Lower leg skin (tissue), 4 donors: ENCODE measurements at regions not wholly inside any gene's neighbourhood (a gene's known extent, or its start where the extent isn't known, plus 50 kb on each side); places are given as distances from the start of the nearest gene placed in this dataset.
"Not testable (repeated sequence)": the region's sequence is repeated elsewhere in the genome, so short reads cannot be mapped to it uniquely, and the experiment has no call there.

Experiments used
- DNase-seq, 2 donors: peaks; one replicate each; pipeline ENCODE4 v3.0.0-alpha.2; 2019; ENCODE audit warnings: low spot score in 2 of 2
- H3K4me3 ChIP-seq: fragments of 200-600 bp; sonication (generic); 2 replicates; pipeline ENCODE4 v1.5.1; 2017; ENCODE audit warnings: mild to moderate bottlenecking, low read depth; ENCODE audit not compliant: poor library complexity, severe bottlenecking
- POLR2A ChIP-seq, 2 donors: fragments of 450-650 bp; IDR thresholded peaks; one replicate each; pipeline ENCODE4 v1.6.1; 2016 to 2017; ENCODE audit warnings: antibody characterized with exemption in 2 of 2, mild to moderate bottlenecking in 1 of 2, moderate library complexity in 1 of 2
- WGBS, 2 donors: methylation state at CpG; one replicate each; pipeline ENCODE4 v1.1.5; 2018; 5-methylcytosine and 5-hydroxymethylcytosine counted together
- intact Hi-C: fragments of 100-400 bp; cut with DNase I; formaldehyde crosslinking; loops from one replicate; pipeline ENCODE4 v1.15.0; 2023; ENCODE audit warnings: low total_unique reads
- TF ChIP-seq, protein P1 (sequence below), 3 donors: fragments of 450-650 bp; IDR thresholded peaks; one replicate each; pipeline ENCODE4 v1.5.1; 2016; ENCODE audit warnings: antibody characterized with exemption in 3 of 3, mild to moderate bottlenecking in 3 of 3, moderate library complexity in 2 of 3

DNA sequence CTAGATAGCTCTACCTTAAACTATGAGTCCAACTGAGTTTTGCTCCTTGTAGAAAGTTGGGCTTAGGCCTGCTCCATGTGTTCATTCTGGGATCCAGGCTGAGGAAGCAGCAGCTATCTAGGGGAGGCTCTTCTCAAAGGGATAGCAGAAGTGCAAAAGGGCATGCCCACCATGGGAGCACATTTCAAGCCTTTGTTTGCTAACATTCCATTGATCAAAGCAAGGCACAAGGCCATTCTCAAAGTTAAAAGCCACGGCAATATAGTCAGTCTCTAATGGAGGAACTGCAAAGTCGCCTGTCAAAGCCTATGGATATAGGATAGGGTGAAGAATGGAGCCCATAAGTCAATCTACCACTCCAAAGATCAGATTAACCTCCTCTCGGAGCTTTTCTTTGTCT, 488.1 kb upstream of the ARX start:
- intact Hi-C loops: no loop called here
- WGBS, 2 donors: 73 to 86% methylated on average over 3 of the region's 3 CpGs
- no peak for TF ChIP-seq POLR2A (IDR thresholded peaks at IDR 0.05)
- TF ChIP-seq, protein P1, sequence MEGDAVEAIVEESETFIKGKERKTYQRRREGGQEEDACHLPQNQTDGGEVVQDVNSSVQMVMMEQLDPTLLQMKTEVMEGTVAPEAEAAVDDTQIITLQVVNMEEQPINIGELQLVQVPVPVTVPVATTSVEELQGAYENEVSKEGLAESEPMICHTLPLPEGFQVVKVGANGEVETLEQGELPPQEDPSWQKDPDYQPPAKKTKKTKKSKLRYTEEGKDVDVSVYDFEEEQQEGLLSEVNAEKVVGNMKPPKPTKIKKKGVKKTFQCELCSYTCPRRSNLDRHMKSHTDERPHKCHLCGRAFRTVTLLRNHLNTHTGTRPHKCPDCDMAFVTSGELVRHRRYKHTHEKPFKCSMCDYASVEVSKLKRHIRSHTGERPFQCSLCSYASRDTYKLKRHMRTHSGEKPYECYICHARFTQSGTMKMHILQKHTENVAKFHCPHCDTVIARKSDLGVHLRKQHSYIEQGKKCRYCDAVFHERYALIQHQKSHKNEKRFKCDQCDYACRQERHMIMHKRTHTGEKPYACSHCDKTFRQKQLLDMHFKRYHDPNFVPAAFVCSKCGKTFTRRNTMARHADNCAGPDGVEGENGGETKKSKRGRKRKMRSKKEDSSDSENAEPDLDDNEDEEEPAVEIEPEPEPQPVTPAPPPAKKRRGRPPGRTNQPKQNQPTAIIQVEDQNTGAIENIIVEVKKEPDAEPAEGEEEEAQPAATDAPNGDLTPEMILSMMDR (IDR thresholded peaks at IDR 0.05): no peak
- DNase-seq: no peak
- no peak overlapping the region for H3K4me3 ChIP-seq

DNA sequence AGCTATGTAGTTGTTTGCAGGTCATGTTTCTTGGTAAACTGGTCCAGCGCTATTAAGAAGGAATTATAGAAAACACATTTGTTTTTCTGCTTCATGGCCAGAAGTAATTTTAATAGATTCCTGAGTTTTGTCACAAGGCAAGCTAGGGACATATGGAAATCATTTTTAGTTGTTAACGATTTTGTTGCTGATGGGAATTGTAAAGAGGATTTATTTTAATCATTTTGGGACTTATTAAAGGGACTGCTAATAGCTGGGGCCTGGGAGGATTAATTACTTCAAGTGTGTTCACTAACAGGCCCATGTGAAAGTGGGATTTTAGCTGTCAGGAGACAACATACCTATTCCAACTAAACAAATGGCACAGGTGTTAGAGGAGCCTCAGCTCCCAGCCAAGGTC, 492.0 kb upstream of the ARX start:
- no peak for DNase-seq
- WGBS, 2 donors: 55 to 58% methylated on average over 2 of the region's 2 CpGs
- no peak overlapping the region for H3K4me3 ChIP-seq
- no peak for TF ChIP-seq POLR2A (IDR thresholded peaks at IDR 0.05)
- TF ChIP-seq, protein P1 (IDR thresholded peaks at IDR 0.05): no peak
- intact Hi-C loops: no loop called here

DNA sequence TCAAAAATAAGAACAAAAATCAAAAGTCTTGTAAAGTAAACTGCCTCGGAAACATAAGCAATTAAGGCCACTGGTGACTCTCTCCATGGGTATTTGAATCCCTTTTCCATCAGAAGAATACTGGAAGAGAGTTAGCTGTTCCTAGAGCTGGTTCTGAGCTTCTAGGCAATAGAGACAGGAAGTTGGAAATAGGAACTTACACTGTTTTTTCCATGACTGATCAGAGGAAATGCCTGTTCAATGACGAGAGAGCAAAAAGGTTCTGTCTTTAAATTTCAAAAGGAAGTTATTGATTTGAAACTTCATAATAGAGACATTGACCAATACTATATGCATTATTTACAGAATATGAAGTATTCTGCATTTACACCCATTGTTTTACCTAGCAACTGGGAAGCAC, 503.5 kb upstream of the ARX start:
- no peak for TF ChIP-seq POLR2A (IDR thresholded peaks at IDR 0.05)
- TF ChIP-seq, protein P1 (IDR thresholded peaks at IDR 0.05): no peak
- intact Hi-C loops: no loop called here
- H3K4me3 ChIP-seq: no peak overlapping the region
- no peak for DNase-seq
- 50 to 64% methylated on average over 2 of the region's 2 CpGs for WGBS, 2 donors

DNA sequence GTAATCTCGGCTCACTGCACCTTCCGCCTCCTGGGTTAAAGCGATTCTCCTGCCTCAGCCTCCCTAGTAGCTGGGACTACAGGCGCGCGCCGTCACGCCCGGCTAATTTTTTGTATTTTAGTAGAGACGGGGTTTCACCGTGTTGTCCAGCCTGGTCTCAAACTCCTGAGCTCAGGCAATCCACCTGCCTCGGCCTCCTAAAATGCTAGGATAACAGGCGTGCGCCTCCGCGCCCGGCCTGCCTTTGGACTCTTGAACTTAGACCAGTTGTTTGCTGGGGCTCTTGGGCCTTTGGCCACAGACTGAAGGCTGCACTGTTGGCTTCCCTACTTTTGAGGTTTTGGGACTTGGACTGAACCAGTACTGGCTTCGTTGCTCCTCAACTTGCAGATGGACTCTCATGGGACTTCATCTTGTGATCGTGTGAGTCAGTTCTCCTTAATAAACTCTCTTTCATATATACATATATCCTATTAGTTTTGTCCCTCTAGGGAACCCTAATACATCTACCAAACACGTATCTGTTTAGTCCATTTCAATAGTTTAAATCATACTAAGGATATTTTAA, 506.8 kb upstream of the ARX start:
- 86 to 93% methylated on average over 18 to 20 of the region's 20 CpGs for WGBS, 2 donors
- DNase-seq, intact Hi-C loops, H3K4me3 ChIP-seq: not testable (repeated sequence)

DNA sequence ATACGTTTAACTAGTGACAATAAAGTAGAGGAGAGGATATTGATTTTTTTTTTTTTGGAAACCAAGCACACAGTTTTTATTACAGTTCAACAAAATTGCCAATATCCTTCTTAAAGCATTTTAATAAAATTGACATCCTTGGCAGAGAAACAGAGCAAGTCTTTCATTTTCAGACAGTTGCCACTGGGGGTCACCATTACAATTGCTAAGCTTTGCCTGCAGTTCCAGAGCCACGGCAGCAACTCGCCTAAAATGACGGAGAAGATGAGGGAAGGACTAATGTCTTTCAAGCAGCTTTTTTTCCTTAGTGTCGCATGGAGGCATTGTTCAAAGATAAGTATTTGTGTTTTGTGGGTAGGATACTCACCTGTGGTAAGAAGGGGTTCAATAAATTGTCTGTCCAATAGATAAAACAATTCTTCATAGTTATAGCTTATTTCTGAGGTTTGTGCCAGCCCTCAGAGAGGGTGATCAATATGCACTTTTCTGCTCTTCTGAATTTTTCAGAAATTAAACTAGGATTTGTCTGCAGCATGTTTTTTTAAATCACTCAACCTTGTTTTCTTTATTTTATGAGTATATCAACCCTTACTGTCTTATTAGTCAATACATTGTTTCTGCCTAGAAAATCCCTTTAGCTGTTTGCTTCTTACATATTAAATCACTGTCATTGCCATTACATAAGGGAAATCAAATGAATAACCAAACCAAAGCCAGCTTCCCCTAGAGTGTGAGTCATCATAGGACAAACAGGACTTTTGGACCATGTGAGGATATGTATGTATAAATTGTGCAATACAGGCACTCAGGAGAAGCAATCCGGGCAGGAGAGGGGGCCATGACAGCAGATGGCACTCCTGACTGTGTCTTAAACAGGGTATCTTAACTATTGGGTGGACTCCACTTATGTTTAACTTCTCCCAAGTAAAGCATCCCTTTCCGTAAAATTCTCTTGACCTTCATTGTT, 508.1 kb upstream of the ARX start:
- no peak overlapping the region for H3K4me3 ChIP-seq
- no peak for DNase-seq
- 21 to 26% methylated on average over 7 of the region's 7 CpGs for WGBS, 2 donors
- no peak for TF ChIP-seq POLR2A (IDR thresholded peaks at IDR 0.05)
- TF ChIP-seq, protein P1 (IDR thresholded peaks at IDR 0.05): no peak
- intact Hi-C loops: no loop called here

DNA sequence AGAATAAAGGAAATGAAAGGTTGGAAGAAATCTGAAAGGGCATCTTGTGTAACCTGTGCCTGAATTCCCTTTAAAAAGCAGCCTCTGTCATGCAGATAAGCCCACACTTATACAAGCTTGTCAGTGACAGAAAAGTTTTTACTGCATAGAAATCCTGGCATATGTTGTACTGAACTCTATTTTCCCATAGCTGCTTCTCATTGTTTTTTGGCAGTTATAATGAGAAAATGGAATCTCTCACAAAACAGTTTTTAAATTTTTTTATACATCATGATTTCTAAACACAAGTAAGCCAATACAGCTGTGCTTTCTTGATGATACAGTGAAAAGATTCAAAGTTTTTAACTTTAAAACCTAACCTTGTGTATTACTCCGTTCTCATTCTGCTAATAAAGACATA, 511.4 kb upstream of the ARX start:
- DNase-seq: no peak
- intact Hi-C loops: no loop called here
- TF ChIP-seq, protein P1 (IDR thresholded peaks at IDR 0.05): no peak
- TF ChIP-seq POLR2A (IDR thresholded peaks at IDR 0.05): no peak
- H3K4me3 ChIP-seq: no peak overlapping the region
- WGBS, 2 donors: 71 to 81% methylated on average over 1 of the region's 1 CpG
